ENCODE measurements at regions not wholly inside any gene's neighbourhood (a gene's known extent, or its start where the extent isn't known, plus 50 kb on each side); places are given as distances from the start of the nearest gene placed in this dataset.
"Not testable (repeated sequence)": the region's sequence is repeated elsewhere in the genome, so short reads cannot be mapped to it uniquely, and the experiment has no call there.

DNA sequence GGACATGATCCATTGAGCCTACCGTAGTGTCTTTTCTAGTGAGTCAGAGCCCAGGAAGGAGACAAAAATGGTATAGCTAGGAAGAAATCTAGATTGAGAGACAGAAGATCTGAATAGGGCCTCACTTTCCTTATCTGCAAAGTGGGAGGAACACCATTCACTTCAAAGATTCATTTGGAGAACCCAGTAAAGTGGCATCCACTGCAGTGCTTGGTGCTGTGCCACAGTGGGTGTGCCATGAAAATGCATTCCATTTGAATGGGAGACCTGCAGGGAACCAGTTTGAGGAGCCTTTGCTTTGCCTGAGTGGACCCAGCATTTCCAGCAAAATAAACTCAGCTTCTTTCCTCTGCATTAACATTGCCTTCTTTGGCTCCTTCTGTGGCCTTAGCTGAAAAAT is 470.5 kb upstream of the CADM1 start:
- H3K4me1 ChIP-seq (ENCODE audit: control insufficient read depth in 2 of 3, insufficient read depth in 2 of 3, low read depth in 1 of 3, low read length in 3 of 3), result peaks cover 0 to 3% (median 0%) of the 10 kb centered on the region in 3 donors
- no peak overlapping the region for H3K4me3 ChIP-seq (ENCODE audit: low read length in 3 of 3)
- no peaks in the 10 kb centered on the region for H3K36me3 ChIP-seq (ENCODE audit: control insufficient read depth in 2 of 3, insufficient read depth in 3 of 3, low read length in 3 of 3)
- no peak overlapping the region for H3K9ac ChIP-seq (ENCODE audit: low read length in 3 of 3)
- no peak overlapping the region for H3K27ac ChIP-seq (ENCODE audit: low read depth in 2 of 2, low read length in 2 of 2)
- intact Hi-C loops (cut with DNase I), result no loop called here
- no peaks in the 10 kb centered on the region for H3K27me3 ChIP-seq (ENCODE audit: control insufficient read depth, insufficient read depth, low read length)
- no peaks in the 10 kb centered on the region for H3K9me3 ChIP-seq (ENCODE audit: control insufficient read depth in 2 of 3, insufficient read depth in 1 of 3, low read length in 3 of 3)
- DNase-seq (peak in 2 of 5 donors; percentile 41 to 50), FAIRE-seq (no peak)
- TF ChIP-seq, protein P1, sequence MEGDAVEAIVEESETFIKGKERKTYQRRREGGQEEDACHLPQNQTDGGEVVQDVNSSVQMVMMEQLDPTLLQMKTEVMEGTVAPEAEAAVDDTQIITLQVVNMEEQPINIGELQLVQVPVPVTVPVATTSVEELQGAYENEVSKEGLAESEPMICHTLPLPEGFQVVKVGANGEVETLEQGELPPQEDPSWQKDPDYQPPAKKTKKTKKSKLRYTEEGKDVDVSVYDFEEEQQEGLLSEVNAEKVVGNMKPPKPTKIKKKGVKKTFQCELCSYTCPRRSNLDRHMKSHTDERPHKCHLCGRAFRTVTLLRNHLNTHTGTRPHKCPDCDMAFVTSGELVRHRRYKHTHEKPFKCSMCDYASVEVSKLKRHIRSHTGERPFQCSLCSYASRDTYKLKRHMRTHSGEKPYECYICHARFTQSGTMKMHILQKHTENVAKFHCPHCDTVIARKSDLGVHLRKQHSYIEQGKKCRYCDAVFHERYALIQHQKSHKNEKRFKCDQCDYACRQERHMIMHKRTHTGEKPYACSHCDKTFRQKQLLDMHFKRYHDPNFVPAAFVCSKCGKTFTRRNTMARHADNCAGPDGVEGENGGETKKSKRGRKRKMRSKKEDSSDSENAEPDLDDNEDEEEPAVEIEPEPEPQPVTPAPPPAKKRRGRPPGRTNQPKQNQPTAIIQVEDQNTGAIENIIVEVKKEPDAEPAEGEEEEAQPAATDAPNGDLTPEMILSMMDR (IDR thresholded peaks at IDR 0.05; ENCODE audit: borderline replicate concordance, extremely low read depth, insufficient read depth), result no peak

DNA sequence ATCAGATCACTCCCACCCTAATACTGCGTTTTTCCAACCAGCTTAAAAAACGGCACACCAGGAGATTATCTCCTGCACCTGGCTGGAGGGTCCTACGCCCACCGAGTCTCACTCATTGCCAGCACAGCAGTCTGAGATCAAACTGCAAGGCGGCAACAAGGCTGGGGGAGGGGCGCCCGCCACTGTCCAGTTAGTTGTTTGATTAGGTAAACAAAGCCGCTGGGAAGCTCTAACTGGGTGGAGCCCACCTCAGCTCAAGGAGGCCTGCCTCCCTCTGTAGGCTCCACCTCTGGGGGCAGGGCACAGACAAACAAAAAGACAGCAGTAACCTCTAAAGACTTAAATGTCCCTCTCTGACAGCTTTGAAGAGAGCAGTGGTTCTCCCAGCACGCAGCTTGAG is 463.0 kb upstream of the CADM1 start:
- DNase-seq, result peak in 1 of 5 donors; percentile 49
- FAIRE-seq; H3K9me3 ChIP-seq (ENCODE audit: control insufficient read depth in 2 of 3, insufficient read depth in 1 of 3, low read length in 3 of 3); H3K27ac ChIP-seq (ENCODE audit: low read depth in 2 of 2, low read length in 2 of 2); H3K9ac ChIP-seq (ENCODE audit: low read length in 3 of 3); intact Hi-C loops (cut with DNase I); H3K4me1 ChIP-seq (ENCODE audit: control insufficient read depth in 2 of 3, insufficient read depth in 2 of 3, low read depth in 1 of 3, low read length in 3 of 3); H3K4me3 ChIP-seq (ENCODE audit: low read length in 3 of 3); H3K27me3 ChIP-seq (ENCODE audit: control insufficient read depth, insufficient read depth, low read length); H3K36me3 ChIP-seq (ENCODE audit: control insufficient read depth in 2 of 3, insufficient read depth in 3 of 3, low read length in 3 of 3): not testable (repeated sequence)

DNA sequence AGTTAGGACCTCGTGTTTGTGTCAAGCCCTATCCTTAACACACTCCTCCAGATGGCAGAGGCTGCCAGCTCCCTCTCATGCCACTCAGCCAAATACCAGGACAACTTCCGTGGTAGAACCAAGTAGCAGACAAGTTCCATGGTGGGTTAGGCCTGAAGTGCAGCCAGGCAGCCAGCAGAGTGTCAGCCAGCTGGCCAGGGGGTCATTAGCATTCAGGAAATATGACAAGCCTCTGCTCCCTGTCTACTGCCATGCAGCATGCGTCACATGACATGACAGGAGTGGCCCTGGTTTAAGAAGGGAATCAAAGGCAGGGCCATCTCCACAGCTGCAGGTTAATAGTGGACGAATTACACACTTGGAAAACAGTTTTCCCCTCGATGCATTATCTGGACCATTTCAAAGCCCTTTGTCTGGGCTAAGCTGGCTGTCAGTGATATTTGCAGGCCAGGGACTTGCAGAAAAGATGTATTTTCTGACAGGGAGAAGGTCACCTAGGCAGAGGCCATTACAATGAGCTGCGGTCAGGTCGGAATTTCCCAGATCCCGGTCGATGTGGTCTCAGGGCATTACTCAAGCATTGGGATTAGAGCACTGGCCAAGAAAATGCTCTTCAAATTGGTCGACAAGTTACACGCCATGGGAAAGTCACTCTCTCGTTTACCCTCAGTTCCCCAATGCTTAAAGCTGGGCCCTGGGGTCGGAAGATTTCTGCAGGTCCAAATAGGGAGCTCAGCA is 461.7 kb upstream of the CADM1 start:
- peaks cover 0 to 7% (median 0%) of the 10 kb centered on the region in 3 donors for H3K4me1 ChIP-seq (ENCODE audit: control insufficient read depth in 2 of 3, insufficient read depth in 2 of 3, low read depth in 1 of 3, low read length in 3 of 3)
- TF ChIP-seq, protein P1 (IDR thresholded peaks at IDR 0.05; ENCODE audit: borderline replicate concordance, extremely low read depth, insufficient read depth), result no peak
- H3K36me3 ChIP-seq (ENCODE audit: control insufficient read depth in 2 of 3, insufficient read depth in 3 of 3, low read length in 3 of 3), result no peaks in the 10 kb centered on the region
- no peak for FAIRE-seq
- H3K27ac ChIP-seq (ENCODE audit: low read depth in 2 of 2, low read length in 2 of 2), result no peak overlapping the region
- no peak overlapping the region for H3K9ac ChIP-seq (ENCODE audit: low read length in 3 of 3)
- no peak overlapping the region for H3K4me3 ChIP-seq (ENCODE audit: low read length in 3 of 3)
- intact Hi-C loops (cut with DNase I), result no loop called here
- no peaks in the 10 kb centered on the region for H3K27me3 ChIP-seq (ENCODE audit: control insufficient read depth, insufficient read depth, low read length)
- no peaks in the 10 kb centered on the region for H3K9me3 ChIP-seq (ENCODE audit: control insufficient read depth in 2 of 3, insufficient read depth in 1 of 3, low read length in 3 of 3)
- peak in 2 of 5 donors; percentile 48 to 54 for DNase-seq

DNA sequence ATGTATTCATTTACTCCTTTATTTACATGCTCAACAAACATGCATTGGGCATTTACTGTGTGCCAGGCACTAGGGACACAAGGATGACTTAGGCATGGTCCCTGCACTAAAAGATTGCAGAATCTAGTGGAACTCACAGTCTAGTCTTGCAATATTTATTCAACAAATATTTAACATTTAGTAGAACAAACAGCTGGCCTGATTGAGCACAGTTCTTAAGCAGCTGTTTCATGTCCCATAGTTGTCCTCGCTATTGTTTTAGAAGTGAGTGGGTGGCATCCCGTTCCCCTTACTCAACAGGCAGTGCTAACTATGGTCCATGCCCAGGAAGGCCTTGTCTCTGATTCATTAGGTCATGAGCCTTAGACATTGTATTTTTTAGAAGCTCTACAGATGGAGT is 459.9 kb upstream of the CADM1 start:
- TF ChIP-seq, protein P1 (IDR thresholded peaks at IDR 0.05; ENCODE audit: borderline replicate concordance, extremely low read depth, insufficient read depth), result no peak
- H3K36me3 ChIP-seq (ENCODE audit: control insufficient read depth in 2 of 3, insufficient read depth in 3 of 3, low read length in 3 of 3), result no peaks in the 10 kb centered on the region
- H3K9ac ChIP-seq (ENCODE audit: low read length in 3 of 3), result no peak overlapping the region
- intact Hi-C loops (cut with DNase I), result no loop called here
- H3K9me3 ChIP-seq (ENCODE audit: control insufficient read depth in 2 of 3, insufficient read depth in 1 of 3, low read length in 3 of 3), result no peaks in the 10 kb centered on the region
- H3K27ac ChIP-seq (ENCODE audit: low read depth in 2 of 2, low read length in 2 of 2), result no peak overlapping the region
- DNase-seq (peak in 1 of 5 donors; percentile 47), FAIRE-seq (no peak)
- H3K4me1 ChIP-seq (ENCODE audit: control insufficient read depth in 2 of 3, insufficient read depth in 2 of 3, low read depth in 1 of 3, low read length in 3 of 3), result peaks cover 0 to 8% (median 0%) of the 10 kb centered on the region in 3 donors
- H3K4me3 ChIP-seq (ENCODE audit: low read length in 3 of 3), result no peak overlapping the region
- H3K27me3 ChIP-seq (ENCODE audit: control insufficient read depth, insufficient read depth, low read length), result no peaks in the 10 kb centered on the region
